WTC11 (cell line): ENCODE measurements at regions not wholly inside any gene's neighbourhood (a gene's known extent, or its start where the extent isn't known, plus 50 kb on each side); places are given as distances from the start of the nearest gene placed in this dataset.

Source experiments
- ATAC-seq: fragments of 200-7000 bp; cut with Tn5 transposase; 2 replicates; pipeline ENCODE4 v1.10.0; 2021; ENCODE audit warnings: mild to moderate bottlenecking, moderate library complexity
- CTCF ChIA-PET: fragments of 300-600 bp; sonication (Branson Sonifier 250); formaldehyde crosslinking; loops from one replicate; lab custom pipeline; 2021; ENCODE audit warnings: antibody characterized with exemption; lab: Charles Lee
- POLR2A ChIA-PET: fragments of 350-600 bp; sonication (Branson Sonifier 250); formaldehyde crosslinking; loops from one replicate; lab custom pipeline; 2021; ENCODE audit warnings: antibody characterized with exemption; lab: Charles Lee
- DNase-seq: peaks from one replicate; pipeline ENCODE4 v3.0.0; 2021; ENCODE audit warnings: low spot score
- H3K27ac Mint-ChIP-seq: 2 replicates; pipeline ENCODE4 v1.8.0; 2021; ENCODE audit warnings: mixed read lengths
- H3K27me3 Mint-ChIP-seq: 2 replicates; pipeline ENCODE4 v1.8.0; 2021; ENCODE audit warnings: low read depth, mild to moderate bottlenecking, moderate library complexity, mixed read lengths
- H3K36me3 Mint-ChIP-seq: 2 replicates; pipeline ENCODE4 v1.8.0; 2021; ENCODE audit warnings: mixed read lengths
- H3K4me1 Mint-ChIP-seq: 2 replicates; pipeline ENCODE4 v1.8.0; 2022; ENCODE audit warnings: mixed read lengths
- H3K4me3 Mint-ChIP-seq: 2 replicates; pipeline ENCODE4 v1.8.0; 2021; ENCODE audit warnings: mild to moderate bottlenecking, moderate library complexity, mixed read lengths
- H3K9me3 Mint-ChIP-seq: 2 replicates; pipeline ENCODE4 v1.8.0; 2021; ENCODE audit warnings: mixed read lengths
- ARID4B ChIP-seq: sonication (generic); formaldehyde crosslinking; IDR thresholded peaks from 2 replicates; pipeline ENCODE4 v1.8.0; 2023; ENCODE audit warnings: missing genetic modification reagents, mild to moderate bottlenecking, borderline replicate concordance
- ATF1 ChIP-seq: sonication (generic); formaldehyde crosslinking; IDR thresholded peaks from 2 replicates; pipeline ENCODE4 v1.8.1; 2023; ENCODE audit warnings: mild to moderate bottlenecking, moderate library complexity, missing genetic modification reagents
- CREB1 ChIP-seq: sonication (generic); formaldehyde crosslinking; IDR thresholded peaks from 2 replicates; pipeline ENCODE4 v1.8.0; 2023; ENCODE audit warnings: mild to moderate bottlenecking, missing genetic modification reagents
- GRHL2 ChIP-seq: fragments of 250-450 bp; sonication (Bioruptor Pico); IDR thresholded peaks from 2 replicates; pipeline ENCODE4 v1.8.0; 2022; ENCODE audit warnings: mild to moderate bottlenecking, moderate library complexity; ENCODE audit not compliant: insufficient replicate concordance, severe bottlenecking
- NFYB ChIP-seq: sonication (generic); formaldehyde crosslinking; conservative IDR thresholded peaks from 2 replicates; pipeline ENCODE4 v1.8.0; 2022; ENCODE audit warnings: low read depth, missing genetic modification reagents
- TP53 ChIP-seq: sonication (generic); formaldehyde crosslinking; IDR thresholded peaks from 2 replicates; pipeline ENCODE4 v1.8.1; 2023; ENCODE audit warnings: mild to moderate bottlenecking, missing genetic modification reagents
- ZNF121 ChIP-seq: sonication (generic); formaldehyde crosslinking; IDR thresholded peaks from 2 replicates; pipeline ENCODE4 v1.8.0; 2023; ENCODE audit warnings: missing genetic modification reagents
- ZNF138 ChIP-seq: sonication (generic); formaldehyde crosslinking; conservative IDR thresholded peaks from 2 replicates; pipeline ENCODE4 v1.8.1; 2022; ENCODE audit warnings: mild to moderate bottlenecking, moderate library complexity, missing genetic modification reagents
- ZNF317 ChIP-seq: sonication (generic); formaldehyde crosslinking; IDR thresholded peaks from 2 replicates; pipeline ENCODE4 v1.8.1; 2023; ENCODE audit warnings: low read depth, mild to moderate bottlenecking, moderate library complexity, missing genetic modification reagents, borderline replicate concordance
- ZNF396 ChIP-seq: fragments of 250-450 bp; sonication (Bioruptor Pico); IDR thresholded peaks from 2 replicates; pipeline ENCODE4 v1.8.0; 2021; ENCODE audit warnings: mild to moderate bottlenecking, moderate library complexity, borderline replicate concordance
- TF ChIP-seq, protein P1 (sequence below): sonication (generic); formaldehyde crosslinking; IDR thresholded peaks from 2 replicates; pipeline ENCODE4 v1.8.1; 2022; ENCODE audit warnings: low read depth, mild to moderate bottlenecking, moderate library complexity, missing genetic modification reagents, borderline replicate concordance
- TF ChIP-seq, protein P2 (sequence below): sonication (generic); formaldehyde crosslinking; IDR thresholded peaks from 2 replicates; pipeline ENCODE4 v1.8.0; 2023; ENCODE audit warnings: mild to moderate bottlenecking, missing genetic modification reagents
- TF ChIP-seq, protein P3 (sequence below): sonication (generic); formaldehyde crosslinking; IDR thresholded peaks from 2 replicates; pipeline ENCODE4 v1.8.1; 2022; ENCODE audit warnings: mild to moderate bottlenecking, moderate library complexity, missing genetic modification reagents

DNA sequence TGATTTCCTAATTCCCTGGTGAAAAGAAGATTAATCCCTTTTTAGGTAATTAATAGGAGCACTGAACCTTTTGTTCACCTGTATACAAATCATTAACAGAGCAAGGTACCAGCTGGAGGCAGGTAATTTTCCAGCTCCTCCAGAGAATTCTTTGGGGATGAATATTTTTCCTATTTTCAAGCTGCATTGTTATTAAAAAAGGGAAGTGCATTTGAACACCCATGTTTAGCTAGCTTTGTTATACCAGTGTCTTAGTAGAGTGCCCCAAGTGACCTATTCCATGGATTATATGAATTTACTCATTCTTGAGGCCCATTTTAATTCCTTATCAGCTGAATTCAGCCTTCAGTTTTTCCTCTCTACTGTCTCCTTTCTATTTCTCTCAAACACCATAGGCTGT is 73.2 kb upstream of the GOT2 start:
- Mint-ChIP-seq H3K36me3 (peaks cover 32% of the 10 kb centered on the region), H3K4me3 (no peak overlapping the region), H3K9me3 (peaks cover 45% of the 10 kb centered on the region), H3K27ac (no peak overlapping the region), H3K27me3 (peaks cover 4% of the 10 kb centered on the region), H3K4me1 (no peaks in the 10 kb centered on the region)
- TF ChIP-seq GRHL2 (CRISPR knock-in tag) (no peak), ARID4B (CRISPR knock-in tag) (no peak), NFYB (CRISPR knock-in tag) (no peak), ATF1 (CRISPR knock-in tag) (no peak), ZNF138 (CRISPR knock-in tag) (no peak), ZNF396 (CRISPR knock-in tag) (no peak)
- TF ChIP-seq, protein P1, sequence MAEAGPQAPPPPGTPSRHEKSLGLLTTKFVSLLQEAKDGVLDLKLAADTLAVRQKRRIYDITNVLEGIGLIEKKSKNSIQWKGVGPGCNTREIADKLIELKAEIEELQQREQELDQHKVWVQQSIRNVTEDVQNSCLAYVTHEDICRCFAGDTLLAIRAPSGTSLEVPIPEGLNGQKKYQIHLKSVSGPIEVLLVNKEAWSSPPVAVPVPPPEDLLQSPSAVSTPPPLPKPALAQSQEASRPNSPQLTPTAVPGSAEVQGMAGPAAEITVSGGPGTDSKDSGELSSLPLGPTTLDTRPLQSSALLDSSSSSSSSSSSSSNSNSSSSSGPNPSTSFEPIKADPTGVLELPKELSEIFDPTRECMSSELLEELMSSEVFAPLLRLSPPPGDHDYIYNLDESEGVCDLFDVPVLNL (CRISPR knock-in tag), result no peak
- DNase-seq (no peak), ATAC-seq (no peak)
- CTCF ChIA-PET, result no interaction called here
- POLR2A ChIA-PET, result no interaction called here

- H3K27me3 Mint-ChIP-seq, result peaks cover 4% of the 10 kb centered on the region
- no peak for ATAC-seq
- H3K36me3 Mint-ChIP-seq, result peaks cover 46% of the 10 kb centered on the region
- POLR2A ChIA-PET, result no interaction called here
- no peak overlapping the region for H3K4me3 Mint-ChIP-seq
- CTCF ChIA-PET, result no interaction called here
- H3K27ac Mint-ChIP-seq, result no peak overlapping the region
- DNase-seq, result no peak
- TF ChIP-seq, protein P2, sequence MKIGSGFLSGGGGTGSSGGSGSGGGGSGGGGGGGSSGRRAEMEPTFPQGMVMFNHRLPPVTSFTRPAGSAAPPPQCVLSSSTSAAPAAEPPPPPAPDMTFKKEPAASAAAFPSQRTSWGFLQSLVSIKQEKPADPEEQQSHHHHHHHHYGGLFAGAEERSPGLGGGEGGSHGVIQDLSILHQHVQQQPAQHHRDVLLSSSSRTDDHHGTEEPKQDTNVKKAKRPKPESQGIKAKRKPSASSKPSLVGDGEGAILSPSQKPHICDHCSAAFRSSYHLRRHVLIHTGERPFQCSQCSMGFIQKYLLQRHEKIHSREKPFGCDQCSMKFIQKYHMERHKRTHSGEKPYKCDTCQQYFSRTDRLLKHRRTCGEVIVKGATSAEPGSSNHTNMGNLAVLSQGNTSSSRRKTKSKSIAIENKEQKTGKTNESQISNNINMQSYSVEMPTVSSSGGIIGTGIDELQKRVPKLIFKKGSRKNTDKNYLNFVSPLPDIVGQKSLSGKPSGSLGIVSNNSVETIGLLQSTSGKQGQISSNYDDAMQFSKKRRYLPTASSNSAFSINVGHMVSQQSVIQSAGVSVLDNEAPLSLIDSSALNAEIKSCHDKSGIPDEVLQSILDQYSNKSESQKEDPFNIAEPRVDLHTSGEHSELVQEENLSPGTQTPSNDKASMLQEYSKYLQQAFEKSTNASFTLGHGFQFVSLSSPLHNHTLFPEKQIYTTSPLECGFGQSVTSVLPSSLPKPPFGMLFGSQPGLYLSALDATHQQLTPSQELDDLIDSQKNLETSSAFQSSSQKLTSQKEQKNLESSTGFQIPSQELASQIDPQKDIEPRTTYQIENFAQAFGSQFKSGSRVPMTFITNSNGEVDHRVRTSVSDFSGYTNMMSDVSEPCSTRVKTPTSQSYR, result no peak
- peak; percentile 85 for TF ChIP-seq ZNF317
- H3K9me3 Mint-ChIP-seq, result peaks cover 62% of the 10 kb centered on the region
- H3K4me1 Mint-ChIP-seq, result no peaks in the 10 kb centered on the region
Measured at GRCh38 chr16:58801838-58802237, 67.7 kb upstream of the GOT2 start.

DNA sequence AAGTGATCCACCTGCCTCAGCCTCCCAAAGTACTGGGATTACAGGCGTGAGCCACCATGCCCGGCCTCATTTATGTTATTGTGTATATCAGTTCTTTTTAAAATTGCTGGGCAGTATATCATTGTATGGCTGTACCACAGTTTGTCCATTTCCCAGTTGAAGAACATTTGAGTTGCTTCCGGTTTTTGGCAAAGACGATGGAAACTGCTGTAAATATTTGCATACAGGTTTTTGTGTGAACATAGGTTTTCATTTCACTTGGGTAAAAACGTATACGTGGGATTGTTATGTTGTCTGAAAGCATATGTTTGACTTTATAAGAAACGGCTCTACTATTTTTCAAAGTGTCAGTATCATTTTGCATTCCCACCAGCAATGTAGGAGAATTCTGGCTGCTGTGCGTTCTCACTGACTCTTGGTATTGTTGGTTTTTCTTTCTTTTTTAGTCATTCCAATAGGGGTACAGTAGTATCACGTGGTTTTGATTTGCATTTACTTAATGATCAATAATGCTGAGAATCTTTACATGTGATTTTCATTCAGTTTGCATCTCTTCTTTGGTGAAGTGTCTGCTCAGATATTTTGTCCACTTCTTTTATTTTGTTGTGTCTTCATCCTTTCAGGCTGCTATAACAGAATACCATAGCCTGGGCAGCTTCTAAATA is 63.2 kb upstream of the GOT2 start:
- CTCF ChIA-PET, result no interaction called here
- ATAC-seq, result no peak

DNA sequence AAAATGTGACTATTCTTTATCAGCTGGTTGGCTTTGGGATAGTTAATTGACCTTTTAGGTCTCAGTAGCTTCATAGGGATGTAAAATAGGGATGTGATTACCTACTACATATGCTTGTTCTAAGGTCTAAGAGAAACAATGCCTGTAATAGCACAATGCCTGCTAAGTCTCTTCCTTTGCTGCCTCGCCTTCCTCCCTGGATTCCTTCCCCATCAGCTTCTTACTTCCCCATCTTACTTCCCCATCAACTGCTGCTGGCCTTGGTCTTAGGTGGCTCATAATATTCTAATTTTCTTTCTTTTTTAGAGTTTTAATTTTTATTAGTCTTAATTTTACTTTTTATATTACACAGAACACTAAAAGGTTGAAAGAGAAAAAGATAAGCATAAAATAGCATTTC is 59.2 kb upstream of the GOT2 start:
- TF ChIP-seq, protein P3, sequence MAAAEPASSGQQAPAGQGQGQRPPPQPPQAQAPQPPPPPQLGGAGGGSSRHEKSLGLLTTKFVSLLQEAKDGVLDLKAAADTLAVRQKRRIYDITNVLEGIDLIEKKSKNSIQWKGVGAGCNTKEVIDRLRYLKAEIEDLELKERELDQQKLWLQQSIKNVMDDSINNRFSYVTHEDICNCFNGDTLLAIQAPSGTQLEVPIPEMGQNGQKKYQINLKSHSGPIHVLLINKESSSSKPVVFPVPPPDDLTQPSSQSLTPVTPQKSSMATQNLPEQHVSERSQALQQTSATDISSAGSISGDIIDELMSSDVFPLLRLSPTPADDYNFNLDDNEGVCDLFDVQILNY (CRISPR knock-in tag), result no peak
- ATAC-seq (no peak), DNase-seq (no peak)
- CTCF ChIA-PET, result no interaction called here
- H3K27me3 Mint-ChIP-seq, result no peaks in the 10 kb centered on the region
- H3K4me3 Mint-ChIP-seq, result no peak overlapping the region
- peaks cover 4% of the 10 kb centered on the region; the same call in 1 of the 2 replicates for H3K9me3 Mint-ChIP-seq
- H3K27ac Mint-ChIP-seq, result no peak overlapping the region
- POLR2A ChIA-PET, result no interaction called here
- H3K4me1 Mint-ChIP-seq, result peaks cover 12% of the 10 kb centered on the region
- no peaks in the 10 kb centered on the region for H3K36me3 Mint-ChIP-seq

More for the DNA sequence above, 63.2 kb upstream of the GOT2 start:
- no peak overlapping the region for H3K4me3 Mint-ChIP-seq
- H3K4me1 Mint-ChIP-seq, result peaks cover 4% of the 10 kb centered on the region
- H3K27me3 Mint-ChIP-seq, result no peaks in the 10 kb centered on the region; the same call in none of the 2 replicates
- H3K36me3 Mint-ChIP-seq, result peaks cover 18% of the 10 kb centered on the region
- DNase-seq, result no peak
- TF ChIP-seq CREB1, result no peak
- no peak for TF ChIP-seq TP53 (CRISPR knock-in tag)
- TF ChIP-seq ZNF121 (CRISPR knock-in tag), result no peak
- POLR2A ChIA-PET, result no interaction called here
- peaks cover 26% of the 10 kb centered on the region for H3K9me3 Mint-ChIP-seq
- no peak overlapping the region for H3K27ac Mint-ChIP-seq
